ENCODE measurements at regions not wholly inside any gene's neighbourhood (a gene's known extent, or its start where the extent isn't known, plus 50 kb on each side); places are given as distances from the start of the nearest gene placed in this dataset.

GRCh38 chr12:91857813-91858542 is 287.7 kb downstream of the BTG1 start:
- Histone ChIP-seq H3K4me1 (ENCODE audit: insufficient read depth, low read length, poor library complexity, severe bottlenecking) (no peaks in the 10 kb centered on the region), H3K4me2 (ENCODE audit: low read length) (no peak overlapping the region), H3K9me2 (ENCODE audit: insufficient read depth, low read length) (no peaks in the 10 kb centered on the region), H4K20me1 (ENCODE audit: insufficient read depth, low read length) (no peaks in the 10 kb centered on the region), H3K9me3 (ENCODE audit: low read length) (no peaks in the 10 kb centered on the region), H3K36me3 (ENCODE audit: insufficient read depth, low read length) (no peaks in the 10 kb centered on the region), H3K27ac (ENCODE audit: low read depth, low read length, poor library complexity, severe bottlenecking) (no peak overlapping the region), H2AFZ (ENCODE audit: low read length) (no peak overlapping the region), H3K79me2 (ENCODE audit: insufficient read depth, low read depth, low read length) (no peaks in the 10 kb centered on the region), H3K4me3 (ENCODE audit: low read depth, low read length, poor library complexity, severe bottlenecking) (no peak overlapping the region)
- POLR2A ChIA-PET = interaction anchor here (0.7 to 1.0 kb wide), 2 partner anchors 30 to 72 kb away, joined by 3 read pairs; no protein-coding TSS in a partner anchor
- TF ChIP-seq EZH2phosphoT487 (IDR thresholded peaks at IDR 0.05; ENCODE audit: borderline replicate concordance, low read depth, low read length) (no peak), CTCF (conservative IDR thresholded peaks at IDR 0.05; ENCODE audit: low read length) (no peak)
- CTCF ChIA-PET (ENCODE audit: unreplicated experiment) = no interaction called here
- no TSS peak for BruUV-seq (replicated peaks)
- no peak for DNase-seq (ENCODE audit: low spot score)
- intact Hi-C loops (cut with micrococcal nuclease; ENCODE audit: unreplicated experiment) = no loop called here

- H3K79me2 ChIP-seq (ENCODE audit: insufficient read depth, low read depth, low read length) = no peaks in the 10 kb centered on the region
- no peak overlapping the region for H2AFZ ChIP-seq (ENCODE audit: low read length)
- no TSS peak for BruUV-seq (replicated peaks)
- no peaks in the 10 kb centered on the region for H4K20me1 ChIP-seq (ENCODE audit: insufficient read depth, low read length)
- H3K9me2 ChIP-seq (ENCODE audit: insufficient read depth, low read length) = no peaks in the 10 kb centered on the region
- H3K9me3 ChIP-seq (ENCODE audit: low read length) = no peaks in the 10 kb centered on the region
- no peaks in the 10 kb centered on the region for H3K4me1 ChIP-seq (ENCODE audit: insufficient read depth, low read length, poor library complexity, severe bottlenecking)
- intact Hi-C loops (cut with micrococcal nuclease; ENCODE audit: unreplicated experiment) = no loop called here
- no peaks in the 10 kb centered on the region for H3K36me3 ChIP-seq (ENCODE audit: insufficient read depth, low read length)
- no peak overlapping the region for H3K27ac ChIP-seq (ENCODE audit: low read depth, low read length, poor library complexity, severe bottlenecking)
- H3K4me2 ChIP-seq (ENCODE audit: low read length) = no peak overlapping the region
- ChIA-PET CTCF (ENCODE audit: unreplicated experiment) (no interaction called here), POLR2A (no interaction called here)
- no peak for DNase-seq (ENCODE audit: low spot score)
- H3K4me3 ChIP-seq (ENCODE audit: low read depth, low read length, poor library complexity, severe bottlenecking) = no peak overlapping the region
- no peak for TF ChIP-seq CTCF (conservative IDR thresholded peaks at IDR 0.05; ENCODE audit: low read length)
- TF ChIP-seq EZH2phosphoT487 (IDR thresholded peaks at IDR 0.05; ENCODE audit: borderline replicate concordance, low read depth, low read length) = no peak
Observed at GRCh38 chr12:91854725-91855124, 290.9 kb downstream of the BTG1 start.

GRCh38 chr12:91853350-91854127 is 292.1 kb downstream of the BTG1 start:
- CTCF ChIA-PET (ENCODE audit: unreplicated experiment) = no interaction called here
- POLR2A ChIA-PET = interaction anchor here (1.0 kb wide), 1 partner anchor 12 kb away, joined by 3 read pairs; no protein-coding TSS in a partner anchor
- intact Hi-C loops (cut with micrococcal nuclease; ENCODE audit: unreplicated experiment) = no loop called here
- TF ChIP-seq EZH2phosphoT487 (IDR thresholded peaks at IDR 0.05; ENCODE audit: borderline replicate concordance, low read depth, low read length) (no peak), CTCF (conservative IDR thresholded peaks at IDR 0.05; ENCODE audit: low read length) (no peak)
- Histone ChIP-seq H3K79me2 (ENCODE audit: insufficient read depth, low read depth, low read length) (no peaks in the 10 kb centered on the region), H3K4me3 (ENCODE audit: low read depth, low read length, poor library complexity, severe bottlenecking) (no peak overlapping the region), H3K36me3 (ENCODE audit: insufficient read depth, low read length) (no peaks in the 10 kb centered on the region), H2AFZ (ENCODE audit: low read length) (no peak overlapping the region), H4K20me1 (ENCODE audit: insufficient read depth, low read length) (no peaks in the 10 kb centered on the region), H3K9me2 (ENCODE audit: insufficient read depth, low read length) (no peaks in the 10 kb centered on the region), H3K4me1 (ENCODE audit: insufficient read depth, low read length, poor library complexity, severe bottlenecking) (no peaks in the 10 kb centered on the region), H3K4me2 (ENCODE audit: low read length) (no peak overlapping the region), H3K9me3 (ENCODE audit: low read length) (no peaks in the 10 kb centered on the region), H3K27ac (ENCODE audit: low read depth, low read length, poor library complexity, severe bottlenecking) (no peak overlapping the region)
- no TSS peak for BruUV-seq (replicated peaks)
- DNase-seq (ENCODE audit: low spot score) = no peak
